ENCODE measurements at regions not wholly inside any gene's neighbourhood (a gene's known extent, or its start where the extent isn't known, plus 50 kb on each side); places are given as distances from the start of the nearest gene placed in this dataset.
A peak's percentile ranks its signal among the peaks of the same experiment; 100 is the strongest.

GRCh38 chr3:146308682-146309081 is 57.8 kb upstream of the PLSCR4 start:
- peak; percentile 82 for DNase-seq (ENCODE audit: low spot score)

DNA sequence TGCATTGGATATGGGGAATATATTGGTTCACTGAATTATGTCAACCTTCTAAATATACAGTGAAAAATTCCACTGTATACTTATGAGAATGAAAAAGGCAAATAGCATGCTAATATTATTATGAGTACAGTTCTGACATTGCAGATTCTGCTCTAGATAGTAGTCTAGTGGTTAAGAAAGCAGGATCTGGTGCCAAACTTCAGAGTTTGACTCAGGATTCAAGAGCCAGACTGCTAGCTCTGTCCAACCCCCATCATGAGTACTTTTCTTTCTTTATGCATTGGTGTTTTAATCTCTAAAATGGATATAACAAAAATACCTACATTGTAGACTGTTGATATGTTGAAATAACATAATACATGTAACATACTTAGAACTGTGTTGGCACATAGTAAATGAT is 57.3 kb upstream of the PLSCR4 start:
- peak; percentile 16 for DNase-seq (ENCODE audit: low spot score)

DNA sequence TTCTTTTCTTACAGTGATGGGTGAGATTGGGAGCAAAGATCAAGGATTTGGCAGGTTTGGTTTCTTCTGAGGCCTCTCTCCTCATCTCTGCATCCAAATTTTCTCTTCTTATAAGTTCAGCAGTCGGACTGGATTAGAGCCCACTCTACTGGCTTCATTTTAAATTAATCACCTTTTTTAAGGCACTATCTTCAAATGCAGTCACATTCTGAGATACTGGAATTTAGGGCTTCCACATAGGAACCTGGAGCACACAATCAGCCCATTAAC is 56.5 kb upstream of the PLSCR4 start:
- no peak for DNase-seq (ENCODE audit: low spot score)

DNA sequence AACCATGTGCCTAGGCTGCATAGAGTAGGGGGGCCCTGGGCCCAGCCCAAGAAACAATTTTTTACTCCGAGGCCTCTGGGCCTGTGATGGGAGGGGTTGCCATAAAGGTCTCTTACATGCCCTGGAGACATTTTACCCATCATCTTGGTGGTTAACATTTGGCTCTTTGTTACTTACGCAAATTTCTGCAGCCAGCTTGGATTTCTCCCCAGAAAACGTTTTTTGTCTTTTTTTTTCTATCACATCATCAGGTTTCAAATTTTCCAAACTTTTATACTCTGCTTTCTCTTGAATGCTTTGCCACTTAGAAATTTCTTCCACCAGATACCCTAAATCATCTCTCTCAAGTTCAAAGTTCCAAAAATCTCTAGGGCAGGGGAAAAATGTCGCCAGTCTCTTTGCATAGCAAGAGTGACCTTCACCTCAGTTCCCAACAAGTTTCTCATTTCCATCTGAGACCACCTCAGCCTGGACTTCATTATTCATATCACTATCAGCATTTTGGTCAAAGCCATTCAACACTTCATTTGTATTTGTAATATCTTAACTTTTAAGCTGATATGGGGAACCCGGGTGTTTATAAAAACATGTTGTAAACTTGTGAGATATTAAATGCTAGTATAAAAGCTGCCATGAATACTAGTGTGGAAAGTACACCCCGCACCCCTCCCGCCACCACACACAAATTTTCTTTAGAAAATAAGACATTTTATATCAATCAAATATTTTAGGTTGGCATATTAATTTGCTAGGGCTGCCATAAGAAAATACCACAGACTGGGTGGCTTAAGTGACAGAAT is 56.0 kb upstream of the PLSCR4 start:
- DNase-seq (ENCODE audit: low spot score) = no peak

DNA sequence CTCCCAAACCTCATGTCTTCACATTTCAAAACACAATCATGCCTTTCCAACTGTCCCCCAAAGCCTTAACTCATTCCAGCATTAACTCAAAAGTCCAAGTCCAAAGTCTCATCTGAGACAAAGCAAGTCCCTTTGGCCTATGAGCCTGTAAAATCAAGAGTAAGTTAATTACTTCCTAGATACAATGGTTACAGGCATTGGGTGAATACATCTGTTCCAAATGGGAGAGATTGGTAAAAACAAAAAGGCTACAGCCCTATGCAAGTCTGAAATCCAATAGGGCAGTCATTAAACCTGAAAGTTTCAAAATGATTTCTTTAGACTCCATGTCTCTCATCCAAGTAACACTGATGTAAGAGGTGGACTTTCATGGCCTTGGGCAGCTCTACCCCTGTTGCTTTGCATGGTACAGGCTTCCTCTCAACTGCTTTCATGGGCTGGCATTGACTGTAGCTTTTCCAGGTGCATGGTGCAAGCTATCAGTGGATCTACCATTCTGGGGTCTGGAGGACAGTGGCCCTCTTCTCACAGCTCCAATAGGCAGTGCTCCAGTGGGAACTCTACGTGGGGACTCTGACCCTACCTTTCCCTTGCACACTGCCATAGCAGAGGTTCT is 55.0 kb upstream of the PLSCR4 start:
- no peak for DNase-seq (ENCODE audit: low spot score)

DNA sequence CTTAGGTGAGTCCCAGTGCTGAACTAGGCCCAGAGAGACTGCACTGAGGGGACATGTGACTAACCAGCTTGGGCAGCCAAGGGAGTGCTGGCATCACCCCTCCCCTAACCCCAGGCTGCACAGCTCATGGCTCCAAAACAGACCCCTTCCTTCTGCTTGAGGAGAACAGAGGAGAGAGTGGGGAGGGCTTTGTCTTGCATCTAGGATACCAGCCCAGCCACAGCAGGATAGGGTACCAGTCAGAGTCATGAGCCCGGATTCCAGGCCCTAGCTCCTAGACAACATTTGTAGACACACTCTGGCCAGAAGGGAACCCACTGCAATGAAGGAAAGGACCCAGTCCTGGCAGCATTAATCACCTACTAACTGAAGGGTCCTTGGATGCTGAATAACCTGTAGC is 49.9 kb upstream of the PLSCR4 start:
- DNase-seq (ENCODE audit: low spot score) = no peak

Measured in kidney capillary endothelial cell (primary cell).